ENCODE measurements at regions not wholly inside any gene's neighbourhood (a gene's known extent, or its start where the extent isn't known, plus 50 kb on each side); places are given as distances from the start of the nearest gene placed in this dataset.

DNA sequence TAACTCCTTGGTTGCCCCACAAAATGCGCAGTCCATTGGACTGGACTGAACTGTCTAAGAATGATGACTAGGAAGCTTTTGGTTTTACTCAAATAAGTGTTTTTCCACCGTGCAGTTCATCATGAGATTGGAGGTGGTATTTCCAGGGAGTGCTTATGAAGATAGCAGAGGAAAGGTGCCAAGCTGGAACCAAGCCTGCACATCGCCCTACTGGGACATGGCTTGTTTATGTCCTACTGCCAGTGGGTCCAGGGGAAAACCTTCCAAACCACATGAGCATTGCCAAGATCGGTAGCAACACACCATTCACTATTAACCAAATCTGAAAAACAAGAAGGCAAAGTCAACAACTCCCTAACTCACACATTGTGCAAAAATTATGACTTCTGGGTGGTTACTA lies 54.7 kb upstream of the DSCAM start:
- no peak for ATAC-seq (ENCODE audit: low read depth in 2 of 2)
- H3K9me3 Mint-ChIP-seq: peaks cover 0 to 14% (median 6%) of the 10 kb centered on the region in 7 donors
- no peaks in the 10 kb centered on the region for H3K4me1 Mint-ChIP-seq
- H3K27me3 Mint-ChIP-seq: peaks cover 0 to 4% (median 0%) of the 10 kb centered on the region in 3 donors
- no peak overlapping the region for H3K27ac Mint-ChIP-seq
- H3K36me3 Mint-ChIP-seq: no peaks in the 10 kb centered on the region
- no peak overlapping the region for H3K4me3 Mint-ChIP-seq
- DNase-seq: no peak

DNA sequence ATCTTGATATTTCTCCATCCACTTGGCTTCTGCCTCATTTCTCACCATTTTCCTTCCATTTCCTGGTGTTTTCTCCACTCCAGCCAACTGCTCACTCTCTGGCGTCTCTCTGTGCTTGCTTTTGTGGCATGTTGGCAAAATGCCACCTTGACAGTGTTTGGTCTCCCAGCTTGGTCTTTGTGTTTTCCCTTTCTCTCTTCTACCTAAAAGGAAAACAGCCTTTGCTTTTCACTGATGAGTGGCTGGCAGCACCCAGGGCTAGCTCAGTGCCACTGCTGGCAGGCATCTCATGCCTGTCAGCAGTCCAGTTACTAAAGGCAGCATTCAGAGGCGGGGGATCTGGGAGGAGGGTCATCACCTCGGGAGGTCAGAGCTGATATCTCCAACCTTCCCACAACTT lies 55.3 kb upstream of the DSCAM start:
- H3K27ac Mint-ChIP-seq: no peak overlapping the region

DNA sequence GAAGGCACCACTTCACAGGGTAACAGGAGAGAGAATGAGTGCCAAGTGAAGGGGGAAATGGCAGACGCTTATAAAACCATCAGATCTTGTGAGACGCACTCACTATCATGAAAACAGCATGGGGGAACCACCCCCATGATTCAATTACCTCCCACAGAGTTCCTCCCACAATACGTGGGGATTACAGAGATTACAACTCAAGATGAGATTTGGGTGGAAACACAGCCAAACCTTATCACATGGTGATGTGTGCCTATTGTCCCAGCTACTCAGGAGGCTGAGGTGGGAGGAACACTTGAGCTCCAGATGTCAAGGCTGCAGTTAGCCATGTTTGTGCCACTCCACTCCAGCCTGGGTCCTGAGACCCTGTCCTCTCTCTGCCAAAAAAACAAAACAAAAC lies 56.0 kb upstream of the DSCAM start:
- Mint-ChIP-seq H3K9me3 (peaks cover 0 to 7% (median 3%) of the 10 kb centered on the region in 7 donors), H3K27ac (no peak overlapping the region), H3K4me1 (no peaks in the 10 kb centered on the region), H3K27me3 (peaks cover 0 to 4% (median 0%) of the 10 kb centered on the region in 3 donors), H3K4me3 (peak overlapping the region in 1 of 8 donors; percentile 74), H3K36me3 (no peaks in the 10 kb centered on the region)
- DNase-seq (no peak), ATAC-seq (ENCODE audit: low read depth in 2 of 2) (no peak)

More for the DNA sequence above, 55.3 kb upstream of the DSCAM start:
- H3K9me3 Mint-ChIP-seq: peaks cover 0 to 8% (median 3%) of the 10 kb centered on the region in 7 donors
- no peak for ATAC-seq (ENCODE audit: low read depth in 2 of 2)
- DNase-seq: no peak
- H3K27me3 Mint-ChIP-seq: peaks cover 0 to 4% (median 0%) of the 10 kb centered on the region in 3 donors
- H3K36me3 Mint-ChIP-seq: no peaks in the 10 kb centered on the region
- no peaks in the 10 kb centered on the region for H3K4me1 Mint-ChIP-seq
- no peak overlapping the region for H3K4me3 Mint-ChIP-seq

DNA sequence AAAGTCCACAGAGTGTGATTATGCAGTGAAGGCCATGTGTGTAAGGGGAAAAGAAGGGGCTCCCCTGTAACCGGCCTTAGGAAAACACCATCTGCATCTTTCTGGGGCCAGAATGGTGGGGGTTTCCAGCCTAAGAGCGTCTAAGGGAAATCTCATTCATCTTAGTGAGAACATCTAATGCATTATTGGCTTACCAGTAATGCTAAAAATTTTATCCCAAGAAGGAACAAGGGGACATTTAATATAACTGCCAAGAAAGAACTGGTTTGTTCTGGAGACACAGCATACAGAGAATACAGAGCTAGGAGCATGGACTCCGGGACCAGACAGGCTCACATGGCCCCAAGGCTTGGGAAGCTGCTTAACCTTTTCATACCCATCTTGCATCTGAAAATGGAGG lies 58.3 kb upstream of the DSCAM start:
- Mint-ChIP-seq H3K27ac (no peak overlapping the region), H3K36me3 (no peaks in the 10 kb centered on the region), H3K4me3 (no peak overlapping the region), H3K9me3 (peaks cover 0 to 5% (median 0%) of the 10 kb centered on the region in 7 donors), H3K27me3 (peaks cover 0 to 4% (median 0%) of the 10 kb centered on the region in 3 donors), H3K4me1 (no peaks in the 10 kb centered on the region)
- no peak for DNase-seq
- ATAC-seq (ENCODE audit: low read depth in 2 of 2): no peak

DNA sequence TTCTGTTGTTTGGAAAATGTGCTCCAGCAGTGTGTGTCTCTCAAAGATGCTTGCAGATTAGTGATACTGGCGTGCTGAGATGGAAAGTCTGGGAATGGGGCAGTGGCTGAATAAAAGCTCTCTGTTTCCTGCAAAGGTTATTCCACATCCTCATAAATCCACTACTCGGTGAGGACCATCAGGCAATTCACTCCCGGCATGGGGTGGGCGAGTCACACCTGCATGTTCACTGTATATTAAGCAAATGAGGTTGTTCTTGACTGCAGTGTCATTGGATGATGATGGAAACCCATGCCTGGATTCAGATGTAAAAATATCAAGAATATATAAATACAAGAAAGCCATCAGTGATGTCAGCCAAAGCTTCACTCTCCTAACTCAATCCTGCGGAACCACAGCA lies 65.4 kb upstream of the DSCAM start:
- no peak for ATAC-seq (ENCODE audit: low read depth in 2 of 2)
- Mint-ChIP-seq H3K27ac (no peak overlapping the region), H3K36me3 (peaks cover 7 to 18% of the 10 kb centered on the region in 2 donors), H3K4me3 (no peak overlapping the region), H3K9me3 (peaks cover 0 to 13% (median 7%) of the 10 kb centered on the region in 7 donors), H3K27me3 (peaks cover 0 to 20% (median 0%) of the 10 kb centered on the region in 3 donors), H3K4me1 (no peaks in the 10 kb centered on the region)
- DNase-seq: no peak

DNA sequence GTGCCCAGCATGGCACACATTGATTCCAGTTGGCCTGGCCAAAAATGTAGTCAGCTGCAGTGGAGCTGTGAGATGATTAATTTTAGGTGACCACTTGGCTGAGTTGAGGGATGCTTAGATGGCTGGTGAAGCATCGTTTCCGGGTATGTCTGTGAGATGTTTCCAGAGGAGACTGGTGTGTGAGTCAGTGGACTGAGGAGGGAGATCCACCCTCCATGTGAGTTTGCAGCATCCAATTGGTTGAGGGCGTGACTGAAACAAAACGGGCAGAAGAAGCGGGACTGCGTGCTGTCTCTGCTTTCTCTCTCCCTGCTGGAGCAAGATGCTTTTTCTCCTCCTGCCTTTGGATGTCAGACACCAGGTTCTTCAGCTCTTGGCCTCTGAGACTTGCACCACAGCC lies 68.2 kb upstream of the DSCAM start:
- no peaks in the 10 kb centered on the region for H3K4me1 Mint-ChIP-seq
- no peak overlapping the region for H3K27ac Mint-ChIP-seq
- H3K4me3 Mint-ChIP-seq: no peak overlapping the region
- DNase-seq: no peak
- ATAC-seq (ENCODE audit: low read depth in 2 of 2): no peak
- peaks cover 0 to 20% (median 0%) of the 10 kb centered on the region in 3 donors for H3K27me3 Mint-ChIP-seq
- H3K9me3 Mint-ChIP-seq: peaks cover 1 to 12% (median 7%) of the 10 kb centered on the region in 7 donors
- peaks cover 7 to 18% of the 10 kb centered on the region in 2 donors for H3K36me3 Mint-ChIP-seq

DNA sequence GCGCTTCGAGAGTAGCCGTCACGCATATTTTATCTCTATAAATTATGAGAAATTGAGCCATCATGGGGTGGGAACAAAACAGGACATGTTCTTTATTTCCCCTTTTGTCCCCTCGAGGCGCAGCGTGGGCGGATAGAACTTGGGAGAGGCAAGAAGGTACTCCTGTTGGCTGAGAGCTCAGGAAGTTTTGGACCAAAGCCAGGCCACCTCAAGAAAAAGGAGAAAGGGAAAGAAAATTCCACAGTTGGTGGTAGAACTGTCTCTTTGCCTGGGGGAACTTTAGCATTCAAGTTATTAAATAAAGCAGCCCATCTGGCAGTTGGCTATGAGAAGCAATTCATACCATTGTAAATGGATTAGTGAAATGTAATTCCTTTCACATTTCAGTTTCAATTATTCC lies 76.4 kb upstream of the DSCAM start:
- no peak for DNase-seq
- no peaks in the 10 kb centered on the region for H3K4me1 Mint-ChIP-seq
- H3K27me3 Mint-ChIP-seq: no peaks in the 10 kb centered on the region
- no peak overlapping the region for H3K4me3 Mint-ChIP-seq
- peaks cover 2 to 28% (median 12%) of the 10 kb centered on the region in 7 donors for H3K9me3 Mint-ChIP-seq
- no peak overlapping the region for H3K27ac Mint-ChIP-seq
- ATAC-seq (ENCODE audit: low read depth in 2 of 2): no peak
- peaks cover 0 to 8% of the 10 kb centered on the region in 2 donors for H3K36me3 Mint-ChIP-seq

DNA sequence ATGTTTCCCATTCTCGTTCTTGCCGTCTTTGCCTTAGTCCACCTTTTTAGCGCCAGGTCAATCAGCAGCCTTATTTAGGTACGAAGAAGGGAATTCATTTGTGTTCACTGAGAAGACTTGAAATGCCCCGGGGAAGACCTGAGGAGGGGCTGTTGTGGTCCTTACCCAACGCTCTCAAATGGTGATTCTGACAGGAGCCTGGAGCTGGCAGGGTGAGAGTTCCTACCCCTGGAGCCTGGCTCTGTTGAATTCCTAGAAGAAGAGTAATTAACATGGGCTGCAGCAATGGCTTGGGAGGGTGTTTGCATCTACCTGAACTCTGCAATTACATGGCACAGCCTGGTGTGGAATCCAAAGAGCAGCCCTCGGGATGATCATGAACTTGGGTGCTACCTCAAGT lies 76.9 kb upstream of the DSCAM start:
- peaks cover 3 to 31% (median 13%) of the 10 kb centered on the region in 7 donors for H3K9me3 Mint-ChIP-seq
- peaks cover 0 to 9% of the 10 kb centered on the region in 2 donors for H3K36me3 Mint-ChIP-seq
- H3K27me3 Mint-ChIP-seq: no peaks in the 10 kb centered on the region

DNA sequence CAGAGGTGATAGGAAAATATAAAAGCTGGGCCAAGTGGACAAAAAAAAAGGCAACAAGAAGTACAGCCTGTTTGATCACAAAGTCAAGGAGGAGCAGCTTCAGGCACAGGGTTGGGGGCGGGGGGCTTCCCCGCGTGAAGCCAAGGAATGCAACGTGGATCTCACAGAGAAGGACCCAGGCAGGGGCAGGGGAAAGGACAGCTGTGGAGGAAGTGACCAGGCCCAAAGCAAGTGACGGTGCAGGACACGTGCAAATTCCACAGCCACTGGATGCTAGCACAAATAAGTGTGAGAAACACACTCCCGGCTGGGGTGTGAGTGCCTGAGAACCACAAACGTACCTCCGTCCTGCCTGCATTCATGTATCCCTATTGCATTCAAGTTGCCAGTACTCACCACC lies 77.7 kb upstream of the DSCAM start:
- Mint-ChIP-seq H3K36me3 (peaks cover 0 to 9% of the 10 kb centered on the region in 2 donors), H3K27me3 (no peaks in the 10 kb centered on the region), H3K4me1 (no peaks in the 10 kb centered on the region), H3K4me3 (no peak overlapping the region), H3K27ac (no peak overlapping the region), H3K9me3 (peaks cover 8 to 35% (median 13%) of the 10 kb centered on the region in 7 donors)
- DNase-seq (no peak), ATAC-seq (ENCODE audit: low read depth in 2 of 2) (no peak)

More for the DNA sequence above, 76.9 kb upstream of the DSCAM start:
- H3K27ac Mint-ChIP-seq: no peak overlapping the region
- no peaks in the 10 kb centered on the region for H3K4me1 Mint-ChIP-seq
- H3K4me3 Mint-ChIP-seq: no peak overlapping the region
- ATAC-seq (ENCODE audit: low read depth in 2 of 2): no peak
- DNase-seq: no peak

DNA sequence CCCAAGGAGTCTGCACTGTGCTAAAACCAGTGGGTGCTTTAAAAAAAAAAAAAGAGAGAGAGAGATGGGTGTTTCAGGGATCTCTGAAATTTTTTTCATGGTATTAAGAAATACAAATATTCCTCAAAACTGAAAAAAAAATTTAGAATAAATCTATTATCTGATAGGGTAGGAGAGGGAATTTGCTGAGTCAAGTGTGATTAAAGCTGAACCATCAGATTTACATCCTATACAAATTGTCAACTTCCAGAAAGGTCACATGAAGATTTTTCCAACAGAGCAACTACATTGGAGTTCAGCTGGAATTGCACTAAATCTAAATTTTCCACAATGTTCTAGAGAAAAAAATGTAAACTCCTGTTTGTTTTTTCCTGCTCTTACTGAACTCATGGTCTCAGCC lies 79.3 kb upstream of the DSCAM start:
- ATAC-seq (ENCODE audit: low read depth in 2 of 2) (no peak), DNase-seq (no peak)
- H3K9me3 Mint-ChIP-seq: peaks cover 11 to 42% (median 14%) of the 10 kb centered on the region in 7 donors
- no peaks in the 10 kb centered on the region for H3K4me1 Mint-ChIP-seq
- no peak overlapping the region for H3K27ac Mint-ChIP-seq
- no peaks in the 10 kb centered on the region for H3K27me3 Mint-ChIP-seq
- H3K36me3 Mint-ChIP-seq: peaks cover 0 to 9% of the 10 kb centered on the region in 2 donors
- H3K4me3 Mint-ChIP-seq: no peak overlapping the region

DNA sequence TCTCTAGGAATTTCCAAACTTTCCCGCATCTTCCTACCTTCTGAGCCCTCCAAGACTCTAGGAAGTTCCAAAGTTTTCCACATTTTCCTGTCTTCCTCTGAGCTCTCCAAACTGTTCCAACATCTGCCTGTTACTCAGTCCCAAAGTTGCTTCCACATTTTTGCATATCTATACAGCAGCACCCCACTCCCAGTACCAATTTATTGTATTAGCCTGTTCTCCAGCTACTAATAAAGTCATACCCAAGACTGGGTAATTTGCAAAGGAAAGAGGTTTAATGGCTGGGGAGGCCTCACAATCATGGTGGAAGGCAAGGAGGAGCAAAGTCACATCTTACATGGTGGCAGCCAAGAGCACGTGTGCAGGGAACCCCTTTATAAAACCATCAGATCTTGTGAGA lies 82.9 kb upstream of the DSCAM start:
- peaks cover 11 to 48% (median 20%) of the 10 kb centered on the region in 7 donors for H3K9me3 Mint-ChIP-seq
- ATAC-seq (ENCODE audit: low read depth in 2 of 2): no peak
- H3K4me1 Mint-ChIP-seq: no peaks in the 10 kb centered on the region
- H3K27me3 Mint-ChIP-seq: peaks cover 0 to 7% (median 0%) of the 10 kb centered on the region in 3 donors
- H3K36me3 Mint-ChIP-seq: peaks cover 0 to 9% of the 10 kb centered on the region in 2 donors
- DNase-seq: no peak
- no peak overlapping the region for H3K4me3 Mint-ChIP-seq
- H3K27ac Mint-ChIP-seq: no peak overlapping the region

DNA sequence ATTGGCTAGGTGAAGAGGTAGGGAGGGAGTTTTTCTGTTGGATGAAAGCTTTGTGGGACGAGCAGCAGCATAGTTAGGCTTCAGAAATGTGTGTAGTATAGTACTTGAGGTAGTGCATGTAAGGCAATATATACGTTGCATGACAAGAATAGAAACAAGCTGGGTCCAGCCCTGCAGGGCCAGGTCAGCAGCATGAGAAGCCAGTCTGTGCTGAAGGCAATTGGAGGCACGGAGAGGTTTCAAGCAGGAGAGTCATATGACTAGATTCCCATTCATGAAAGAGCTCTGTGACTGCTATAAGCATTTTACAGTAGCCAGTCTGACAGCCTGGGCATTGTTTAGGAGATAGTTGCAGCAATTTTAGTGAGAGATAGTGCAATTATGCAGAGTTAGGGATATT lies 84.2 kb upstream of the DSCAM start:
- H3K36me3 Mint-ChIP-seq: peaks cover 0 to 9% of the 10 kb centered on the region in 2 donors
- peaks cover 11 to 48% (median 20%) of the 10 kb centered on the region in 7 donors for H3K9me3 Mint-ChIP-seq
- H3K27me3 Mint-ChIP-seq: peaks cover 0 to 7% (median 0%) of the 10 kb centered on the region in 3 donors
- no peak overlapping the region for H3K4me3 Mint-ChIP-seq
- DNase-seq (no peak), ATAC-seq (ENCODE audit: low read depth in 2 of 2) (no peak)
- no peaks in the 10 kb centered on the region for H3K4me1 Mint-ChIP-seq
- no peak overlapping the region for H3K27ac Mint-ChIP-seq

DNA sequence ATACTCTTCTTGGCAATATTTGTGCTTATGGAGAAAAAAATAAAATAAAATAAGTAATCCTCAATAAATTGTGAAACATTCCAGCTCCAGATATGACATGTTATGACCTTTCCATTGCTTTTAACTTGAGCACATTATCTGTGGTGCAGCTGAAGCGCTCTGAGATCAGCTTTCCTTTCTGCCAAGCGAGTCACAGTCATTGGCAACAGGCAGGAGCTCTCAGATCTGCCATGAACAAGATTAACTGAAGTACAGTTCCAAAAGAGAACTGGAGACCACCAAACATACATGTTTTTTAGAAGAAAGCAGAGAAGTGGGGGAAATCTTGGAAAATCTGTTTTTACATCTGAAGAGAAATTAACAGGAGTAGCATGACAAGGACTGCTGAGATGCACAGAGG lies 89.2 kb upstream of the DSCAM start:
- Mint-ChIP-seq H3K4me3 (no peak overlapping the region), H3K27me3 (peaks cover 0 to 7% (median 0%) of the 10 kb centered on the region in 3 donors), H3K36me3 (no peaks in the 10 kb centered on the region), H3K4me1 (no peaks in the 10 kb centered on the region), H3K27ac (no peak overlapping the region), H3K9me3 (peaks cover 0 to 13% (median 2%) of the 10 kb centered on the region in 7 donors)
- no peak for ATAC-seq (ENCODE audit: low read depth in 2 of 2)
- DNase-seq: no peak

DNA sequence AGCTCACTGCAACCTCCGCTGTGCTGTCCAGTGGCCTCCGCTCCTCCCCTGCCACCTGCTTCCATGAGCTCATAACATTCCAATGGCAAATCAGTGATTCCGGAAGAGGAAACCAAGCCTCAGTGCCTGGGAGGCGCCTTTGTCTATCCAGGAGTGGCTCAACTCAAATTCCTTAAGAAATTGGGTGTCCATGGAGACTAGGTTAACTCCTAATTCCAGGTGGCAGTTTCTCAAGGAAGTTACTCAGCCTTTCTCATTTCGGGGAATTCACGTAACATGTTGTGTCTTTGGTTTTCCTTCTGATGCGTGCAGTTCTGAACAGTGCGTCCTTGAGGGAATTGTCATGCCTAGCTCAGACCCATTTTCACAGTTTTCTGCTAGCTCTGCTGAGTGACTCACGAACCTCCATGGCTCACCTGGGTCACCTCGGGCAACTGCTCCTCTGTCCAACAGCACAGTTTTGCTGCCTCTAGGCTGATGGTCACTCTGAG lies 89.9 kb upstream of the DSCAM start:
- peaks cover 0 to 10% (median 2%) of the 10 kb centered on the region in 7 donors for H3K9me3 Mint-ChIP-seq
- H3K36me3 Mint-ChIP-seq: no peaks in the 10 kb centered on the region
- H3K27ac Mint-ChIP-seq: no peak overlapping the region
- H3K27me3 Mint-ChIP-seq: peaks cover 0 to 7% (median 0%) of the 10 kb centered on the region in 3 donors
- ATAC-seq (ENCODE audit: low read depth in 2 of 2) (no peak), DNase-seq (no peak)
- no peak overlapping the region for H3K4me3 Mint-ChIP-seq
- H3K4me1 Mint-ChIP-seq: no peaks in the 10 kb centered on the region
